Adrenal gland (tissue), 5 donors: ENCODE measurements at regions not wholly inside any gene's neighbourhood (a gene's known extent, or its start where the extent isn't known, plus 50 kb on each side); places are given as distances from the start of the nearest gene placed in this dataset.

Source experiments
- POLR2A ChIP-seq, 2 donors: fragments of 450-650 bp; IDR thresholded peaks; one replicate each; pipeline ENCODE4 v1.6.1; 2017; ENCODE audit warnings: antibody characterized with exemption in 2 of 2, mild to moderate bottlenecking in 2 of 2, moderate library complexity in 1 of 2
- TF ChIP-seq, protein P1 (sequence below), 6 experiments: fragments of 450-650 bp in 4 of 6; fragments of 200-600 bp in 2 of 6; sonication (generic) in 1 of 6; IDR thresholded peaks; 1 replicate in 5 of 6; 2 replicates in 1 of 6; pipeline versions ENCODE4 v1.5.1 to v1.8.0; 2016 to 2021; ENCODE audit warnings: antibody characterized with exemption in 6 of 6, mild to moderate bottlenecking in 2 of 6, moderate library complexity in 1 of 6
- donor health status: DM: no; HTN: no; CAD: no.

DNA sequence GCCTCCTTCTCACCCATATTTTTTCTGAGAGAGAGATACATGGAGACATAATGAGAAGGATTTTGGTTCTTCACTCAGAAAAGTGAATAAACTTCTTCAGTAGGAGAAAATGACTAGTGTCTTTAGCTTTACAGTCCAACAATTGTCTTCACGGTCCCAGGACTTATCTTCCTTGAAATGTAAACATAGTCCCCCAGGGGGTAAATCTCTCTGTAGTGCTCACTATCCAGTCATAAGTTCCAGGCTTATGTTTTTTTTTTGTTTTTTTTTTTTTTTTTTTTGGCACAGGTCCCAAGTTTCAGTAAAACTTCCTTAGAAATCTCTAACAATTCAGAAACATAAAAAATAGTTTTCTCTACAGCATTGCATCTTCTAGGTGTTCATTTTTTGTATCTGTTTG is 890.2 kb upstream of the B3GALT2 start:
- TF ChIP-seq, protein P1, sequence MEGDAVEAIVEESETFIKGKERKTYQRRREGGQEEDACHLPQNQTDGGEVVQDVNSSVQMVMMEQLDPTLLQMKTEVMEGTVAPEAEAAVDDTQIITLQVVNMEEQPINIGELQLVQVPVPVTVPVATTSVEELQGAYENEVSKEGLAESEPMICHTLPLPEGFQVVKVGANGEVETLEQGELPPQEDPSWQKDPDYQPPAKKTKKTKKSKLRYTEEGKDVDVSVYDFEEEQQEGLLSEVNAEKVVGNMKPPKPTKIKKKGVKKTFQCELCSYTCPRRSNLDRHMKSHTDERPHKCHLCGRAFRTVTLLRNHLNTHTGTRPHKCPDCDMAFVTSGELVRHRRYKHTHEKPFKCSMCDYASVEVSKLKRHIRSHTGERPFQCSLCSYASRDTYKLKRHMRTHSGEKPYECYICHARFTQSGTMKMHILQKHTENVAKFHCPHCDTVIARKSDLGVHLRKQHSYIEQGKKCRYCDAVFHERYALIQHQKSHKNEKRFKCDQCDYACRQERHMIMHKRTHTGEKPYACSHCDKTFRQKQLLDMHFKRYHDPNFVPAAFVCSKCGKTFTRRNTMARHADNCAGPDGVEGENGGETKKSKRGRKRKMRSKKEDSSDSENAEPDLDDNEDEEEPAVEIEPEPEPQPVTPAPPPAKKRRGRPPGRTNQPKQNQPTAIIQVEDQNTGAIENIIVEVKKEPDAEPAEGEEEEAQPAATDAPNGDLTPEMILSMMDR (IDR thresholded peaks at IDR 0.05) = no peak
- TF ChIP-seq POLR2A (IDR thresholded peaks at IDR 0.05) = no peak
